Cerebellar nuclear complex (tissue), 1 donor: ENCODE measurements at regions not wholly inside any gene's neighbourhood (a gene's known extent, or its start where the extent isn't known, plus 50 kb on each side); places are given as distances from the start of the nearest gene placed in this dataset.
"Not testable (repeated sequence)": the region's sequence is repeated elsewhere in the genome, so short reads cannot be mapped to it uniquely, and the experiment has no call there.

Experiments used
- DNase-seq, 2 experiments: peaks; one replicate each; lab custom pipeline; 2025; lab: John Stamatoyannopoulos, UW

DNA sequence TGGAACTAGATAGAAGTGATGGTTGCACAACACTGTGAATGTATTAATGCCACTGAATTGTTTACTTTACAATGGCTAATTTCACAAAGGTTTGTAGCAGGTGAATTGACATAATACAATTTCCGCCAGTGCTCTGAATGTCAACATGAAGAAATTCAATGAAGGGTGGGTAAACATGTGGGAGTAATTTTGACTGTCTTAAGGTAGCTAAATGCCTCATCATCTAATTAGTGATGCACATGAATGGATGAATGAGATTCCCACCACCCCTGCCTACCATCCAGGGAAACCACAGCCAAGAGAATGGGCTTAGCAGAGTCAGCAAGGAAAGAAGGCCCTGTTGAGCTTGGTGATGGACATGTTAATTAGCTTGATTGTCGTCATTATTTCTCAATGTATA, 275.3 kb downstream of the ALDH8A1 start:
- no peak for DNase-seq

DNA sequence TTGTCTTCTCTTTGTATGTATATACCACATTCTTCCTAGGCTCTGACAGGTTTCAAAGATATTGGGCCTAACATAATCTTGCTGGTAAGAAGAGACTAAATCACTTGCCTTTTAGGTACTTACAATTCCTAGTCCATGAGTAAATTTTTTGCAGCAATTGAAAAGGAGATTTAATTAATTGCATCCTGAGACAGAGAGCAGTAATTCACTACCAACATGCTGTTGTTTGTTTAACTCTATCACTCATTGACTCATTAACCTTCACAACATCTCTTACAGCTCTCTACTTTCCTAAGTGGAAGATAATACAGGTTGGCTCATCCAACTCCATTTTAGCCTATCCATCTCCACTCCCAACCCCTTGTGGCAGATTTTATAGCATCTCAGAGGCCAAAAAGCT, 280.4 kb downstream of the ALDH8A1 start:
- DNase-seq: no peak

DNA sequence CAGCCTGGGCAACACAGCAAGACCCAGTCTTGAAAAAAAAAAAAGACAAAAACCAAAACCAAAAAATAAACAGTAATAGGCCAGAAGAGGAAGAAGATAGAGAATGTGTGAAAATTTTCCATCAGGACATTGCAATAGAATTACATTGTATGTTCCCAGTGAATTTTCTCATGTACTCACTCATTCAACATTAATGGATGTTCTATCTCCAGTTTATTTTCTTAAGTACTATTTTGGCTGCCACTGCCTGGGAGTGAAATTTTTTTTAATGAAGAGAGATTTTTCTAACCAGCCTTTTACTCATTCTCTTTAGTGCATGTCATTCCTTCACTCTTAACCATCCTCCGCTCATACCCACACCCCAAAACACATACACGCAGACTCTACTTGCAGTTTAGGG, 282.8 kb downstream of the ALDH8A1 start:
- no peak for DNase-seq

DNA sequence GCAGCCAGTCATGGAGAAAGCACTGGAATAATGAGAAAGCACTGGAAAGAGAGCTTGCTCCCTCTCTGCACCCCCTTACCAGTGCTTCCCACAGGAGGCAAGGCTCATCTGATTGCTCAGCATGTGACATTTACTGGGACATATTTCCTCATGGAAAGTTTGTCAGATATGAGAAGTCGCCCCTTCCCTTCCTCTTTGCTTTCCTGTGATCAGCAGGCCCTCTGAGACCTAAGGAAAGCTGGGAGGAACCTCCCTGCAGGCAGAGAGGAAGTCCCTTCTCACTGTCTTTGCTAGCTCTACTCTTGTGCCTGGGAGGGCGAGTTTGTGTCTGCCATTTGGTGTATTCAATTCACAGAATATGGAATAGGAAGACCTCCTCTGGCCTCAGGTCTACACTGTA, 283.8 kb downstream of the ALDH8A1 start:
- no peak for DNase-seq

DNA sequence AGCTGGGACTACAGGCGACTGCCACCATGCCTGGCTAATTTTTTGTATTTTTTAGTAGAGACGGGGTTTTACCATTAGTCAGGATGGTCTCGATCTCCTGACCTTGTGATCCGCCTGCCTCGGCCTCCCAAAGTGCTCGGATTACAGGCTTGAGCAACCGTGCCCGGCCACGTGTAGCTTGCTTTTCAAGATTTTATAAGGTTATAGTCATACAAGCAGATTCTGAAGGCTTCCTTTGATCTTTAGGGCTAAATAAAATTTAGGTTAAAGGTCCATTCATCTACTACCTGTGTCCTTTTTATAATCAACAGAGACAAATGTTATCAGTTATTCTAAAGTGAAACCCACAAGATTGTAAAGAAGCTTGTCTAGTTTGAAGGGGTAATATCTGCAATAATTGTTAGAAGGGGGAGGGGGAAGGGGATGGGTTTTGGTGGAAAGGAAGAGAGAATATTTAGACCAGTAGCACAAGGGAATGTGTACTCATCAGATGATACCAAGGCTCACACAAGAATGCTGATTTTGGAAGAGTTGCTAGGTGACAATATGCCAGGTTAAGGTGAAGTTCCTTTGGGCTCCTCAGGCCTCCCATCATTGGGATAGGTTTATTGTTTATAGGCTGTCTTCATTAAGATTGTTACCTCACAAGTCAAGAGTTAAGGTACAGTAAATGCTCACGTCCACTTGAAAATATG, 284.7 kb downstream of the ALDH8A1 start:
- DNase-seq: no peak

DNA sequence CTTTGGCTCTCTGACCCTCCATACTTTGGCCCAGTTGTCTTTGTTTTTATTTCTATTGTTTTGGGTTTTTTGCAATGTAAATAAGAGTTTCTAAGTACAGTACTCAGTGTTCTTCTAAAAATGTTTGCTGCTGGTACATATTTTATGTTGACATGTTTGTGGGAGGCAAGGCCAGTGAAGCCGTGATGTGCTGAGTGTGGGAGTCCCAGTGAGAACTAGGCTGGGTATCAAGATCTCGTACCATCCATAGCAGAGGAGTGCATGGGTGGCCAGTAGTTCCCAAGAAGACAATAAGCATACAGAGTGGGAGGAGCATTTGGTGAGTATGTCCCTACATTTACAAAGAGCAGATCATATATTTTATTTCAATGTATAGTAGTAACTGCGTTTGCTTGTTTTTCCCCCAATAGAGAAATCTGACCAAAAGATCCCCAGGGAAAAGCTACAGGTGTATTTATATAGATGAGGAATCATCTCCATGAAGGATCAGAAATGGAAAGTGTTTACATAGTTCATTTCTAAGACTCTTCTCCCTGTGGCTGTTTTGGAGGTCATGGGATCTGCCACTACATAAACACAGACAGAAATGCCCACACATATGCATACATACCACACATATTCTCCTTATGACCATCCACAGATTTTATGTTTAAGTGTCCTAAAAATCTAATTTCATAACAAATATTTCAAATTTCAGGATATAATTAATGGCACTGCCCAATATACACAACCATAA, 285.9 kb downstream of the ALDH8A1 start:
- no peak for DNase-seq

DNA sequence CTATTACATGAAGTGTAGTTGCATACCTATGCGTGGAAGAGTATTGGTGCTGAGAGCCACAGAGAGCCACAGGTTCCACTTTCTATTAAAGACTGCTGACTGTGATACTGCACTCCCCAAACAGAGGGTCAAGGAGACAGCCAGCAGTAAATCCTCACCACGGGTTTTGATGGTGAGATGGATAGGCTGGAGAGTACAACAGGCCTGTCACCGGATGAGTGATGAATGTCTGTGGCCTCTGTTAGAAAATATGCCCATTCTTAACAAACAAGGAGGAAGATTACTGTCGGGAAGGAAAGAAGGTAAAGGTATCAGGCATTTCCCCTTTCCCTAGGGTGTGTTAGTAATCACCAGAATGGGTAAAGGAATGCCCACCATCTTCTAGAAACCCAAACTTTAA, 286.5 kb downstream of the ALDH8A1 start:
- no peak for DNase-seq

DNA sequence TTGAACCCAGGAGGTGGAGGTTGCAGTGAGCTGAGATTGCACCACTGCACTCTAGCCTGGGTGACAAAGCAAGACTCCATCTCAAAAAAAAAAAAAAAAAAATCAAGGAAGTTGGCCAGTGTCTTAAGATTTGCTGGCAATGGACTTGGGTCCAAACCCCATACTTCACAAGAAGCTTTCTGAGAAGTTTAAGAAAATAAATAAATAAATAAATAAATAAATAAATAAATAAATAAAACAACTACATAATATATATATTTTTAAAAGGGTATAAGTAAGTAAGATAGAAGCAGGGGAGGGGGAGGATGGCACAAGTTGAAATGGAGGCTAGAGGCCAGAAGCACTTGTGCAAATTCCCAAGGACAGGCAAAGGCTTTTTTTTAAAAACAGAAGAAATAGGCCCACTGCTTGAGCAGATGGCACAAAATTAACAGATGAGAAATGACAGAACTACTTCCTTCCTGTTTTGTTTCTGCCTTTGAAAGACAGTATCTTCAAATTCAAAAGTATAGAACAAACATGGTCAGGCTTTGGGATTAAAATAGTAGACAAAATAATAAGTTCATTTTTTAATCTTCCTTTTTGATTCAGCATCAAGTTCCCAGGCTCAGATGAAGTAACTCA, 287.7 kb downstream of the ALDH8A1 start:
- no peak for DNase-seq

DNA sequence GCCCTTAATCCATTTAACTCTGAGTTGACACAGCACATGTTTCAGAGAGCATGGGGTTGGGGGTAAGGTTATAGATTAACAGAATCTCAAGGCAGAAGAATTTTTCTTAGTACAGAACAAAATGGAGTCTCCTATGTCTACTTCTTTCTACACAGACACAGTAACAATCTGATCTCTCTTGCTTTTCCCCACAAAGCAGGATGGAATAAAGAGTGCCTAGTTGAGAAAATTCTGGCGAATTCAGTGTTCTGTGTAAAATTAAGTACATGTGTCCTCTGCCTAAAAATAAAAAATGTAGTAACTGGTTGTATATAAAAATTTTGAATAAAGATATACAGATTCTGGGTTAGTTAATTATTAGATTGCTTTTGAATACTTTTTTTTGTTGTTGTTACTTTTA, 290.0 kb downstream of the ALDH8A1 start:
- DNase-seq: not testable (repeated sequence)

DNA sequence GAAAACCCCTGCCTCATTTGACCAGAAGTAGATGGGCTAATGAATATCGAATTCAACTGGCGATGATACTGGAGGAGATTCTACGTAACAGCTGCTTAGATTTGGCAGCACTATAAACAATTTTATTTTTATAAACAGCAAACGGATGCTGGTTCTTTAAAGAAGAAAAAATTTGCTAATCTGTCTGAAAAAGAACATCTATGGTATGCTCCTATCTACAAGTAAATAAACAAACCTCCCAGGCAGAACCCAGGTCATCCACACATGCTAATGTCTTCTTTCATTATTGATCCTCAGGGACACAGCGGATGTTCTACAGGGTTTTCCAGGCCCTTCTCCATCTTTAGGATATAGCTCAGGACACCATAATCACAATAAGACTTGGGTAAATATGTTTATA, 291.3 kb downstream of the ALDH8A1 start:
- DNase-seq: no peak

DNA sequence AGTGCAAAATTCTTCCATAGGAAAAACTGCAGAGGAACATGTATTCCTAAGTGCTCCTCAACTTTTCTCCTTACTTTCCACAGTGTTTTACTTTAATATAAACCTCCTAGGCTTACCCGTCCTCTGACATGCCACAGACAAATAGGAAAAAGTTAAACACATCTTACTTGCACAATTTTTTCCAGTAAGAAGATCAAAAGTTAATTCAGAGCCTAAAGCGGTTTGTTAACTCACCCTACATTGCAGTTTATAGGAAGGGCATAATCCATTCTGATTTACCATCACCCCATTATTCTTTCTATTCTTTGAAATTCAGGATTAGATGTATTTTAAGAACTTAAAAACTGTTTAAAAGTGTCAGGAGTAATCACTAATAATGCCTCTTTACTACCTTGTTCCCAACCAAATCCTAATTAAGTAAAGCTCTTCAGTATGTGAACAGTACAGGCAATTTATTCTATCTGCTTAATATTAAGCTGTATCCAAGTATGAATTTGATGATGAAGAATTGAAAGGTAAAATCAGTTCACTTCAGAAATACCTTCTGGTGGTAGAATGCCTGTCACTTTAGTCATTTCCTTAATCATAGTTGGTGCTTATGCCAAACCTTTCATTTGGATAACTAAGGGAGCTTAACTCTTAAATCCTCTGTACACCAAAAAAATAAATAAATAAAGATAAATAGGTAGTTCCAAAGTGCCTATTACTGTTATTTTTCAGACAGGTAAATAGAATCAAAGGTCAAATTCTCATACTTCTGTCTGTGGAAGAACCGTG, 292.0 kb downstream of the ALDH8A1 start:
- no peak for DNase-seq

DNA sequence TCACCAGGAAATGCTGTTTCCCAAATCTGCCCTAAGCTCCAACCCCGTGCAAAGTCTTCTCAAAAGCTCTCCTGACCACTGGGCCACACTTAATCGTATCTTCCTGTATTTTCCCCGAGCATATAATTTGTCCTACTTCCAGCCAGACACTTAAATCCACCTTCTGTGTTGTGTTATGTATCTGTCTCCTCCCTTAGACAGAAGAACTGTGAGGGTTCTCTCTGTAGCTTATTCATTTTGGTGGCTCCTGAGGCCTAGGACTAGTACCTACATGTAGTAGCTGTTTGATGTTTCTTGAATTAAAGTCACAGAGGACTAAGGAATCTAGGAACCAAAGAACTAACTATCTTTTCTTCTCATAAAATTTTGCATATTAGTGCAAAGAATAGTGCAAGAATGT, 292.6 kb downstream of the ALDH8A1 start:
- no peak for DNase-seq

DNA sequence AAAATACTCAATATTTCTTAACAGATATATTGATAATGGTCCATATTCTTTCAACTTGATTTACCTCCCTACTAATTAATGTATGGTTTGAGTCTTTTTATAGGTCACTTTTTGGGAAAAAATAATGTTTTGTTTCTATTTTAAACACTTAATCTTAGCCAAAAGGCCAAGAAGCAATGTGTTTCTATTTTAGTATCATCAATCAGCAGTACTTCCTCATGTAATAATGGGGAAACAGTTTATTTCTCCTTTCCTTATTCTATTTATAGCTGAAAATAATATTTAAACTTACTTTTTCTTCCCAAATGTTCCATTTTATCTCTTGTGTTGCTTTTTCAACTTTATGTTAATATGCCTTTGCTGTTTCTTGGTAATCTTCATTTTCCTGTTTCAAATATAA, 295.1 kb downstream of the ALDH8A1 start:
- no peak for DNase-seq

DNA sequence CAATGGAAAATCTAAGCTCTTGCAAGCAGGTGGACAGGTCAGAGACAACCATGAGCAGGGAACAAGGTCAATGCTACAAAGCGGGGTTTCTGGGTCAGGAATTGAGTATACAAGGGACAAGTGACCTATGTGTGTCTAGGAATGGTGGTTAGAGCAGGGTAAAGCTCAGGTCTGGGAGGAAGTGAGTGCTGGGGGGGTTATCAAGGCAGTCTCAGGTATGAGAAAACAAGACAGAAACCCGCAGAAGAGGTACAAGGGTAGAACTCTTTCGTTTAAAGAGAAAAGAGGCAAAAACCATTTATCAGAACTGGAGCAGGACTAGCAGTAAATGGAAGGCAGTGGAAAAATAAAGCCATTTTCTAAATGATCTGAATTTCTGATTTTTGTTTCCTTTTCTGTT, 298.4 kb downstream of the ALDH8A1 start:
- DNase-seq: no peak

DNA sequence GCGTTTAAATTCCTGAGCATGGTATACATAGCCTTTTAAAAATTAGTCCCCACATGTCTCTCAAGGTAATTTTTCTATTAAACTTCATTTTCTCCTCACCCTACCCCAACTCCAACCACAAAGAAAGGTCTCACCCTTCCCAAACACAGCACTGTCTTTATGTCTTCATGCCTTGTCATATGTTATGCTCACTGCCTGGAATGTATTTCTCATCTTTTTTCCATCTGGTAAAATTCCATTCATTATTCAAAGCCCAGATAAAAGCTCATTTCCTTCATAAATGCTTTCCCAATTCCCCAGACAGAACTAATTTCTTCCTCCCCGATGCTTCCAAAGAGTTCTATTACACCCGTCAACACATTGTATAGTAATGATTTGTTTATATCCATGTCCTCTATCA, 302.0 kb downstream of the ALDH8A1 start:
- DNase-seq: no peak

DNA sequence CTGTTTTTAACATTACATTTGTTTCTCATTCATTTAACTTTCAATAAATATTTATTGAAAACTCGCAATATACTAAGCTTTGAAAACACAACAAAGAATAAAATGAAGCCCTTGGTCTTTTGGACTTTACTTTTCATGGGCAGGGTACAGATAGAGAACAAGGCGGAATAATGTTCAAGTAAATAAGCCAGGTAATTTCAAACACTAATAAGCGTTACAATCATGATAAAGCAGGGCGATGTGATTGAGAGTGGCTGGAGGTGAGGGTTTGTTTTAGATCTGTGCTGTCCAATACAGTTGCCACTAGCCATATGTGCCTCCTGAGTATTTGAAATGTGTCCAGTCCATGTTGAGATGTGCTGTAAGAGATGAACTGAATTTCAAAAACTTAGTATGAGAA, 307.1 kb downstream of the ALDH8A1 start:
- DNase-seq: no peak

DNA sequence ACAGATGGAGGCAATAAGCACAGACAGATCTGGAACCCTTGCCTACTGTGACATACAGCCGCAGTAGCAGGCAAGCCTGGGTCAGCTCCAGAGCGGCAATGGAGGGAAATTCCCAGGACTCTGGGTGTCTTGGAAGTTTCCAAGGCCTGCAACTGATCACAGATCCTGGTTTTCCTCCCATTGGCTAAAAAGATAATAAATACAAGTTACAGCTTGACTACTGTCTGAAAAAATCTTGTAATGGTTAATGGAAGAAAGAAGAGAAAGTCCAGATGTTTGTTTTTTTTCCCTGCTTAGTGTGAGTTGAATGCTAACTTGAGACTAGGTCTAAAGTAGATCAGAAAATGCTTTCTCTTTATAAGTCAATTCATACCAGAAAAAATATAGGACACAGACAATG, 307.6 kb downstream of the ALDH8A1 start:
- DNase-seq: no peak

DNA sequence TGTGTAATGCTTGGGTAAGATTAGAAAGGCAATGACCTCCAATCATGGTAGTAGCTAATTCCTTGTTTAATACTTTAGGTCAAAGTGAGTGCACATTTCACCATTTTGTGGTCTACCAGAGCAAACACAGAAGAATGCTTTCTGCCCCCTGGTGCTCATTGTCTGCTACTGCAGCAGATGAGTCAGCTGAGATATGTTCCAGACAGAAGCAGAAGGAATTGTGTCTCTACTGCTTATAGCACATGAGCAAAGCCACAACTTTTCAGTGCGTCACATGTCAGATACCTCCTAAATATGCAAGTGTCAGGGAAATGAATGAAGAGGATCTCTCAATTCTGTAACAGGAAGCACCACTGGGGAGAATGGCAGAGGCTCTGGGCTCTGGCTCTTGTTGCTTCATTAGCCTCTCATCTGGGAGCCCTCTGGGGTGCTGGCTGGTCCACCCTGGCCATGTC, 308.9 kb downstream of the ALDH8A1 start:
- peak in 1 of 2 experiments; percentile 21 for DNase-seq

DNA sequence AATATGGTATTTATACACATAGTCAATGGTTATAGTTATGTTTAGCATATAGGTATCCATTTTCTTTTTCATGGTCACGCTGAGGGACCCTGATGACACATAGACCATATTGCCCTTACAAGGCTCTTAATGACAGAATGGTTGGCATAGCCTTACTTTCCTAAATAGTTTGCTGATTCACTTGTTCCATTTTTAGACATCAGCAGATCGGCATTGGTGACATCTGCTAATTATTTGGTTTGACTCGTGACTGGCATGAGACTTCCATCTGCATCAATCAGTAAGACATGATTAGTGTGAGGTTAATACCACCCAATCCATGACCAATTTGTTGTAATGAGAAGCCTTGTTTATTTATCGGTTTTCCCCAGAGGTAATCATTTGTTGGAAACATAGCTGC, 309.7 kb downstream of the ALDH8A1 start:
- no peak for DNase-seq

DNA sequence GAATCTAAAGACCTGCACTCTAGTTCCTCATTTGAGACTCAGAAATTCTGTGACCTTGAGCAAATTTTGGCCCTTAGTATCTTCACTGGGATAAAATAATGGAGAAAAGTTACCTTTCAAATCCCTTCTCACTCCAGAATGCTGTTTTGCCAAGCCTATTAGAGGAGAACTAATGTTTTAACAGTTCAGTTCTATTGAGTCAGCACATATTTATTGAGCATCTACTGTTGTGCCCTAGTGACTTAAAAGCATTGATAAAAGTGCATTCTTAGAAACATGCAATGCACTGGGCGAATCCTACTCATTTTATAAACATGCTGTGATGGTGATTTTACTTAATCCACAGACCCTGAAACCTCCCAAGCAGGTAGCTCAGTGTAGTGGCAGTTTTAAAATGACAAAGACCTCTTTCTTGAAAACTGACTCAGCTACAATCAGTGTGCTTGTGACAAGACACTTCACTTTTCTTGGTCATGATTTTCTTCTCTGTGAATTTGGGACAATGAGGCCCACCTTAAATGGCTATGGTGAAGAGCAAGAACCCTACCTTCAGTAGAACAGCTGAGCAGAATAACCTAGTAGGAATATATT, 312.0 kb downstream of the ALDH8A1 start:
- DNase-seq: no peak

DNA sequence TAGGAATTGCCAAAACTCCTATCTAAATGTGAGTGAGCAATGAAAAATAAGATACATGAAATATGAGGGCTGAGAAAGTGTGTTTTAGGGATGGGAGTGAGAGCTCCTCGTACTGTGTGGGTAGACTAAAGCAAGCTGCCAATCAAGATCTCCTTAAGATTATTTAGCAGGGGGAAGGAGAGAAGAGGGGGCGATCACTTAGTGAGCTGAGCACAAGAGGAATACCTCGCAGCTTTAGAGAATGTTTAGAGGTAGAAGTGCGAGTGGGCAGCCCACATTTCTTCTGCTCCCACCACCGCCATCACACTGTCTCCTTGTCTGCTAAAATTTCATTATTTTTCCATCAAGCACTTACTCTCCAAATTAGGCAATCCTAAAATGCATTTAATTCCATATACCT, 312.6 kb downstream of the ALDH8A1 start:
- no peak for DNase-seq

DNA sequence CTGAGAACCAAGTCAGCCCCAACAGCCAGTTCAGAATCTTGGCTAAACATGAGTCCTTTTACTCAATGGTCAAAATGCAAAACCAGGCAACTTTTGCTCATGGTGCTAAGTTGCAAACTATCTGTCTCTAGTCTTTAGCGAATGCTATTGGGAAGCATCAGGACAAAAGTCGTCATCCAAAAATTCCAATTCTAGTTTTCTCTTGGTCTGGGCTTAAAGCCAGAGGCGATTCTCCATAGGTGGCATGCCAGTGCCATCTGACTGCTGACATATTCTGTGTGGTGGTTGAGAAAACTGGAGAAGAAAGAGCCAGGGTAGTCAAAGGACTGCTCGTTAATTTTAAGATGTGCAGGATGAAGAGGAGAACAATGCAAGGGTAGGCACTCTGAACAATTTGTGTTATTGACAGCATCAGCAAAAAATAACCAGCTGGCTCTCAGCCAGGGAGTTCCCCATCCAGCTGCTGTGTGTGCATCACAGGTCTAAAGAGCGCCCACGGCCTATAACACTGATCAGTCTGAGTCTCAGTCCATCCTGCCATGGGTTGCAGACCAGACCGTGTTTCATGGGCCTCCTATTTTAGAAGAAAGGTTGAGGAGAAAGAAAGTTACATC, 313.6 kb downstream of the ALDH8A1 start:
- DNase-seq: no peak
